NCI-H526 treated with DMSO at 0.1 percent for 48 hours (cell line): ENCODE measurements at regions not wholly inside any gene's neighbourhood (a gene's known extent, or its start where the extent isn't known, plus 50 kb on each side); places are given as distances from the start of the nearest gene placed in this dataset.

ENCODE experiments used
- DNase-seq: peaks from one replicate; lab custom pipeline; 2025; lab: John Stamatoyannopoulos, UW

DNA sequence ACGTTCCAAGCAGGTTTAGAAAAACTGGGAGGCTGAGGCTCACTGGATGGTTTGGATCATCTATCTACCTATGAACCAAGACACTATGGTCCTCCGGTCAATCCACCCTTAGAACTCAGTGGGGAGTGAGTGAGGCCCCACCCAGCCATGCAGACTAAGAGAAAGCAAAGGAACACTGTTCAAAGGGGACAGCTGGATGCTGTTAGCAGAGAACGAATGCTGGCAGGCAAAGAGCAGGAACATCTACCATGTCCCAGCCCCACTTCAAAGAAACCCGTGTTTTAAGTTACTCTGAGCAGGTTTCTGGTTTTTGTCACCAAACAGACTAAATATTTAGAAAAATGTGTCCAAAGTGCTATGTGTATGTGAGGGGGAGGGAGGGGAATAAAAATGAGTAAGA lies 183.4 kb upstream of the XYLT1 start:
- DNase-seq: no peak

DNA sequence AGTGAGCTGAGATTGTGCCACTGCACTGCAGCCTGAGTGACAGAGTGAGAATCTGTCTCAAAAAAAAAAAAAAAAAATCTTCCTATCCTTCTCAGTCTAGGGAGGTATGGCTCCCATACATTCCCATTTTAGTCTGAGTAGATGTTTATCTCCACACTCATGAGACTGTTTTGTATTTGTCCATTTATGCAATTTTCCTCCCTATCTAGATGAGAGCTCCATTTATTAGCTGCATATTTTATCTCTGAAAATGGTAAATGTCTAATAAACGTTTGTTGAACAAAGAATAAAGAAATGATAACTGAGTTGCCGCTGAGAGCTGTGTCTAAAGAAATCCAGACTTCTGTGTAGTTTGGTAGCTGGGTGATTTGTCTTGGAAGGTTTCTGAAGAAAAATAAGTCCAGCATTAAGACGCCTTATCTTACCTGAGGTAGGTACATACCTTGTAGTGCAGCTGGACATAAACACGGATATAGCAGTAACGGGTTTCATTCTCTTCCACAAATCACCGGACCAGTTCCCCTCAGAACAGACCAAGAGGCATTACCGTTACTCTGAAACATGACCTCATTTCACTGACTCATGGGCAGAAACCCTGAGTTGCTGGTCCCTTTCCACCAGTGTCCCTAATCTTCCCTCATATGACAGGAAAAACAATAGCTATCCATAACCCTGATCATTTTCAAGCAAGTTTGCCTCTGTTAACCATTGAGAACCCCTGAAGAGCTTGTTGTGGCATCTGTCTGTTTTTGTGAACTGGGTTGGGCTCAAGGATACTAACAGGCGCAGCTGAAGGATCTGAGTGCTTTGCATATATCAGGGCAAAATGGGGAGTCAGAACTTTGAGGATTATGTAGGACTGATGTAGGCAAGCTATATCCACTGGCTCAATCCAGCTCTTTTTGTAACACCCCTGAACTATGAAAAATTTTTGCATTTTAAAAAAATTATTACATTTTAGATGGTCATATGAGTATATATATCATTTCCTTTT lies 177.4 kb upstream of the XYLT1 start:
- no peak for DNase-seq

DNA sequence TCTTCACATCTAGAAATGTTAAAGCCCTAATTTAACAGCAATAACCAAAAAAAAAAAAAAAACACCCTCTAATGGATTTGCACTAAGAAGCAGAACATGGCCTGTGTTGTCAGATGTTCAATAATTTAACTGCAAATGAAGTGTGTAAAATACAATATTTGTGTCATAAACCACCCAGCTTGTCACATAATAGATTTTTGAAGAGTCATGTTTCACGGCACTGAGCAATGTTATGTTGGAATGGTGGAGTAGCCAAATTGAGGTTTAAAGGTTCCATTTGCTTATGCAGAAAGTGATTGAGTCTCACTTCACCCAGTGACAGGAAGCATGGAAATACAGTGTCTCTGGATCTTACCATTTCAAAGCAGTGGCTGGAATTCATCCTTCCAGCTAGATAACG lies 173.2 kb upstream of the XYLT1 start:
- no peak for DNase-seq

DNA sequence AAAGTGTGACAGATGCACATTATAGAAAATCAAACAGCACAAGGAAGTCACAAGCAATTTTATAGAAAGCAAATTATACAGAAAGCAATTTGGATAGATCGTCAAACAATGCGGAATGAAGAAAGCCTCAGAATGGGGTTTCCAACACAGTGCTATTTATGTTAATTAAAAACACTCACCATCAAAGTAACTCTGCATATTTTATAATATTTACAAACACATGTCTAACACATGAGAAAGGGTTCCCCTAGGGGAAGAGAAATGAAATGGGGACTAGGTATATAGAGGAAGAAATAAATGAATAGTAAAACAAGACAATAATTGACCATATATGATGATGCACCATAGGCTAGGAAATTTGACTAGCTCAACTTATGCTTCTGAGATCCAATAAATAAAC lies 171.2 kb upstream of the XYLT1 start:
- no peak for DNase-seq

DNA sequence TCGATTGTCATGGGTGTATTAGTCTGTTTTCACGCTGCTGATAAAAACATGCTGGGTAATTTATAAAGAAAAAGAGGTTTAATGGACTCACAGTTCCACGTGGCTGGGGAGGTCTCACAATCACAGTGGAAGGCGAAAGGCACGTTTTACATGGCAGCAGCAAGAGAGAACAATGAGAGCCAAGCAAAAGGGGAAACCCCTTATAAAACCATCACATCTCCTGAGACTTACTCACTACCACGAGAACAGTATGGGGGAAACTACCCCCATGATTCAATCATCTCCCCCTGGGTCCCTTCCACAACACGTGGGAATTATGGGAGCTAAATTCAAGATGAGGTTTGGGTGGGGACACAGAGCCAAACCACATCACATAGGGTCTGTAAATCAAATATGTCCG lies 167.4 kb upstream of the XYLT1 start:
- no peak for DNase-seq

DNA sequence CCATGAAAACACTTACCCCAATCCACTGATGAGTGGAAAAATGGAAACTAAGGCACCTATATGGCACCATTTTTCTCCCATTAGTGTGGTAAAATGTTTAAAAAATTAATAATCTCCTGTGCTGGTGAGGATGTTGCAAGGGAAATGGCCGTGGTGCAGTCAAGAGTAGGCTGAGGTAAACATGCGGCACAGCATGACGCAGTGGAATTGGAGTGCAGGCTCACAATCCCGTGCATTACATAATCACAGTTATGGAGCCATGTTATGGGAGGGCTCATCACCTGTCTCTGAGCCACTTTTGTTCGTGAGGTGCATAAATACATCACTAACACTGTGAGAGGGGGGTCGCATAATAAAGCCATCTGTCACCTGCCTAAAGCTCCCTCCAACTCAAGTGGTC lies 164.4 kb upstream of the XYLT1 start:
- no peak for DNase-seq

DNA sequence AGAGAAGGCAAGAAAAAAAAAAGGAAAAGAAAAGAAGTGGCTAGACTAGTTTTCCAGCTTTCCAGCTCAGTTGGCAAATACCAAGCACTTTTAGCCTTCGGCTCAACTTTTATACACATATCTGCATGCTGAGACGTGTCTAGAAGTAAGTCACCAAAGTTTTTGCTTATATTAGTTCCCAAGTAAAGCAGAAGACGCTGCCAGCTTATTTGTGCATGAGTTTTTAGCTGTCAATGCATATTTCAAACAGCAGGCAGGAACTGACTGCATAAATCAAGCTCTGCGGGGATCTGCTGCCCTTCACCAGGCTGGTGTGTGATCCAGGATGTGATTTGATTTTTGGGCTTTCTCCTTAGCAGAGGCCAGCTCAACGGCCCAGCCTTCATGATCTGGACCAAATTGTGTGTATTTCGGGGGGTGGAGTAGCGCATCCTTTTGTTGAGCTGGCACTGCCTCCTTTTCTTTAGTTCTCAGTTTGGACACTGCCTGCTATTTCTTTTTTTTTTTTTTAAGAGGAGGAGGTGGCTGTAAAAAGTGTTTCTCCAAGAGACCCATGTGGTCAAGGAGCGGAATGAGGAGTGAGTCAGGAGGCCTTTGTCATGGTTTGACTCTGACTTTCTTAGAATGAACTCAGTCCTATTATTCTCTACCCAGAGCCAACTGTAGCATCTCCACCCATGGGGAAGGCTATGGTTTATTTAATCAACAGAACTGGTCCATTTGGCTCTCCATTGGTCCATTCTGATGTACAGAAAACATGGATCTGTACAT lies 162.6 kb upstream of the XYLT1 start:
- no peak for DNase-seq

DNA sequence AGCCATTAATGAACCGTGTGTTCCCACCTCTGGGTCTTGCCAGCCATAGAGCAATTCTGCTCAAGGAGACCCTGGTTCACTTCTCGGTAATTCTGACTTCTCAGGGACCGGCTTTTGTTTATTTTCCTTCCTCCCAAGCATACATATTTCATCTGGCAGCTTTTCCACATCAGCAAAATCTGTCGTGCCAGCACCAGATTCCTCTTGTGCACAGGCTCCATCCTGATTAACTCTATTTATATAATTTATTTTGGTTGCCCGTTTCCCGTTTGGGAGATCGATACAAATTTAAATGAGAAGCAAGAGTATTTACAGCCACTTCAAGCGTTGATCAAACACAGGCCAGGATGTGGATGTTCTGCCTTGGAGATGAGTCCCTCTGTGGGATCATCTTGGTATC lies 161.9 kb upstream of the XYLT1 start:
- no peak for DNase-seq

DNA sequence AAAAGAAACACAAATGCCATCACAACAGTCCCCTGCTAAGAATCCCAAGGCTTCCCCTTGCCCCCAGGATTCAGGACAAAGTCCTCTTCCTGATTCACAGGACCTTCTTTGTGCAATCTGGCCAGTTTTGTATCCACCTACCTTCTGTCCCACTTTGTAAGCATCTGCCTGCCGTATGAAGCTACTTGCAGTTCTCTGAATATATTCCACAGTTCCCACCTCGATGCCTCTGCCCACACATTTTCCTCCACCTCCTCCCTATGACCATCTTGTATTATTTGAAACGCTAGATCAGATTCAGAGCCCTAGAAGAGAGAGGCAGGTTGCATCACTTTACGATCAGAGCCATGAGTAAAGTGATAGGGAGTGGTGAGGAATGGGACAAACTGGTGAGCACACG lies 159.2 kb upstream of the XYLT1 start:
- DNase-seq: no peak

DNA sequence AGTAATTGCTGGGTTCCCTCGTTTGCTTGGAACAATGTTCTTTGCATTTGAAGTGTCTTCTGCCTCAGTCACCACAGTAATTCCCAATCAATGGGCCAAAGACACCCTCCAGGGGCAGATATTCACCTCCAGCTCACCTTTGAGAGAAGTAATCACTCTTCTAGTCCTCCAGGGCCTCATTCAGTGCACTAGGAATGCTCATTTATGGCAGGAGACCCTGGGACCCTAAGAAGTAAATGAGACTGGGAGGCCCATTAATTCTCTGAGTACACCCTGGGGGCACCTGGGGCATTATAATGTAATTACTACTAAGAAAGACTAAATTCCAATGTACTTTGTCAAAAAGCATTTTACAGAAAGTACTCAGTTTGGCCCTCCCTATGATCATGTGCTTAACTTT lies 158.2 kb upstream of the XYLT1 start:
- no peak for DNase-seq

DNA sequence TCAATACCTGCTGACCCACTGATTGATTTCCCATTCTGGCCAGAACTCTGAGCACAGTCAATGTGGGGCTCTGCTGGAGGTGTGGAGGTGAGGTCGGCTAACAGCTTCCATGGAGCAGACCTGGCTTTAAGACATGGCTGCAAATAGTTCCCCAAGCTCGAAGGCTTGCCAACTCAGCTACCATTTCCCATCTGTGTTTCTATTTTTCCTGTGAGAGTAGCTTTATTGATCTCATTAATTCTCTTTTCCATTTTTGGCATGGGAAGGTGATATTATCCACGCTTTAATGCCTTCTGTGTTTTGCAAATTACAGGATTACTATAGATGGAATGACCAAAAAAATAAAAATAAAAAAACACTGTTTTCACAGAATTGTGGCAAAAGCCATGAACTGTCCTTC lies 151.6 kb upstream of the XYLT1 start:
- DNase-seq: no peak

DNA sequence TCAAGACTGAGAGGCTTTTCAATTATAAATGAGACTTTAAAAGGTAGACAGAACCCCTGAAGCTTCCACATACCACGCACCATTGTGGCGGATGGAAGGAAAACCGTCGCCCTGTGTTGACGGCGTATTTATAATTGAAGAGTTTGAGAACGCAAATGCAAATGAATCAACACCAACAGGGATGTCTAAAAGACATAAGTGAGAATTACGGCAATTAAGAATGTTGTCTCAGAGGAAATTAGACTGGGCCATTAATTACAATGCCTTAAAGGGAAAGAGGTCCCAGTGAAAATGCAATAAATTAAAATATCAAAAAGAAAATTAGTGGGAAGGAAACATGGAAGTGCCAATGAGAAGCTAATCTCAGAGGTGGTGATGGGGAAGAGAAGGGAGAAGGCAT lies 148.5 kb upstream of the XYLT1 start:
- no peak for DNase-seq

DNA sequence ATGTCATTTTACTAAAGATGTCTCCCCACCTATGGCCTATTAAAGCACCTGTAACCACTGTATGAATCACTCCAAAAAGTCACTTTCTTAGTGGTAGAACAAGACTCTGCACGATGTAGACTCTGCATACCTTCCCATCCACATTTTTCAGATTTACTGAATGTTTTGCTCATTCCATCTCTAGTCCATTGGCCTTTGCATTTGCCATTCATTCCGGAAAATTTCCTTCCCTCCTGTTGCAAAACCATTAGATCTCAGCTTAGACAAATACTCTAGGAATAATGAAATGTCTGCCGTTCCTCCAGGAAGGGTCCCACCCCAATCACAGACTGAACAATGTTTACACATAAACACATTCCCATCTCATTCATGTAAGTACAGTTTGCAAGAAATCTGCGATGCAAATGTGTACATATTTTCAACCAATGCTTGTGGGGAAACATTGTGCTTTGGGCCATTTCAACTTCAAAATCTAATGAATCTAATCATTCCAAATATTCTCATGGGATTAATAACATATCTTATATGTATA lies 146.3 kb upstream of the XYLT1 start:
- DNase-seq: no peak

DNA sequence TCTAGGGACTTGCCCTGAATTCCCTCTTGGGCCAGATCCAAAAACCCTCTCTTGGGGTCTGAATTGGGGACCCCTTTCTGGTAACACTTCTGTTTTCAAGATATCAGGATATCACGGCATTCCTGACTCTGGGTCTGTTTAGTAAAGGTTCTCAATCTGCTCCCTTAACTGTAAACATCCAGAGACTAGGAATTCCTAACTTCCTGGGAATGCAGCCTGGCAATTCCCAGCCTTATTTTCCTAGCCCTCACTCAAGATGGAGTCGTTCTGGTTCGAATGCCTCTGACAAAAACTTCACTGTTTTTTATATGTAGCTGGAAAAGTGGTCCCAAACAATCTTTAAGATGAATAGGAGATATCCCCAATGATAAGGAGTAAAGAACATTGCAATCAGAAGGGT lies 141.6 kb upstream of the XYLT1 start:
- DNase-seq: no peak

DNA sequence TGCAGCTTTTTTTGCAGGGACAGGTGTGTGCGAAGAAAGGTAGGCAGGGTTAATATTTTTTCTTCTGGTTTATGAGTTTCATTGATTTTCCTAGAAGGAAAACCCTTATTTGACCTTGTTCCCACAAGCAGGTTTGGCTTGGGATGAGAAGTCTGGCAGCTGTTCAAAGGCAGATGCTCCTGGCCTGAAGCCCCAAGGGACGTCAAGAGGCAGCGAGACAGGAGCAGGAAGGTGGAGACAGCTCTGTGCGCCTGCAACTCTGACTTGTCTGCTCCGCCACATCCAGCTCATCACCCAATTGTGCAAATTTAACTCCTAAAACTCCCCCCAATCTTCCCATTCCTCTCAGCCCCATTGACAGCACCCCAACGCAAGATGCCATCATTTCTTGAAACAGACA lies 136.8 kb upstream of the XYLT1 start:
- no peak for DNase-seq

DNA sequence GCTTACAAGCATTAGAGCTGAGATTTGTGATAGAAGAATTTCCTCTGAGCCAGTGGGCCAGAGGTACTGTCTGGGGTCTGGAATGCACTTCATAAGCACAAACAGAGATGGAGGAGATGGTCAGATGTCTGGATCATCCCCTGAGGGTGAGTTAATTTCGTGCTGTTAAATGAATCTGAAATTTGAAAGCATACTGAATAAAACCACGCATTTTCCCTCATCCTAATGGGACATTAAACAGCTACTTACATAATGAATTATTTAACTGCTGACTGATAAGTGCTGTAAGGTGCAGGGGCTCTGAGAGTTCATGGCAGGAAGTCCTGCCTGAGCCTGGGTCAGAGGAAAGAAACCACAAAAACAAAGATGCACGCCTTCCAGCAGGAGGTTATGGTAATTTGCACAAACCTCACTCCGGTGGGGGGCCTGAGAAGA lies 136.3 kb upstream of the XYLT1 start:
- DNase-seq: no peak

DNA sequence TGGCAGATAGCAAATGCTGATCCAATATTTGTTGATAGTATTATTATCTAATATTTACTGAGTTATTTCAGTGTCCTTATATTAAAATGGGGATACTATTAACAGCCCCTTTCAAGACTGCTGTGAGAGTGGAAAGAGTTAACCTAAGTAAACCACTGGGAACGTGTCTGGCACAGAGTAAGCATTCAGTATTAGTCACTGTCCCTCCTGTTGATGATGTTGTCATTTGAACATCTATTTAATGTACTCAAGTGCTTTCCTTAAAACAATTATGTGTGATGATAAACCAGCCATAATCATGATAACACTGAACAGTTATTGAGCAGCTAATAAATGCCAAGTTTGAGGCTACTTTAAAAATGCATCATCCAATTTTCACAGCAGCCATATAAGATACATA lies 135.7 kb upstream of the XYLT1 start:
- no peak for DNase-seq

DNA sequence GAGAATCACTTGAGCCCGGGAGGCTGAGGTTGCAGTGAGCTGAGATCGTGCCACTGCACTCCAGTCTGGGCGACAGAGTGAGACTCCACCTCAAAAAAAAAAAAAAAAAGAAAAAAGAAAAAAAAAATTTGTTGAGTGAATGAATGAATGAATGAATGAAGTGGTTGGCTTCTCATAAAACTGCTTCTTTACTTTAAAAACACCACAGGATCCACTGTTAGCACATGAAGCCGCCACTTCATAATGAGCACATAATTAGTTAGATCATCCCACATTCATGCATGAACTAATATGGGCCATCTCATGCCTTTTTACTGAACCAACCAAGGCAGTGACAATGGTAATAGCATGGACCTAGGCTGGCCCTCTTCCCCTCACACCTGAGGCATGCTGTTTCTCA lies 135.0 kb upstream of the XYLT1 start:
- no peak for DNase-seq

DNA sequence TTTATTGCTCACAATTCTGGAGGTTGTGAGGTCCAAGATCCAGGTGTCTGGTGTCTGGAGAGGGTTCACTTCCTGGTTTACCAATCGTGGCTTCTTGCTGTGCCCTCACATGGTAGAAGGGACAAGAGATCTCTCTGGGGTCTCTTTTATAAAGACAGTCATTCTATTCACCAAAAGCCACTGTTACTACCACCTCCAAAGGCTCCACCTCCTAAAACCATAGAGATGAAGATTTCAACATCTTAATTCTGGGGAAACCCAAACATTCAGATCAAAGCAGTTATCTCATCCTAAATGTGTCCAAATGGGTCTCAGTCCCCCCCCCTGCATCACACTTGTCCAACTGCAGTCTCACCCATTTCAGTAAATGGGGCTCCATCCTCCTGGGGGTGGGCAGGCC lies 132.9 kb upstream of the XYLT1 start:
- DNase-seq: no peak

DNA sequence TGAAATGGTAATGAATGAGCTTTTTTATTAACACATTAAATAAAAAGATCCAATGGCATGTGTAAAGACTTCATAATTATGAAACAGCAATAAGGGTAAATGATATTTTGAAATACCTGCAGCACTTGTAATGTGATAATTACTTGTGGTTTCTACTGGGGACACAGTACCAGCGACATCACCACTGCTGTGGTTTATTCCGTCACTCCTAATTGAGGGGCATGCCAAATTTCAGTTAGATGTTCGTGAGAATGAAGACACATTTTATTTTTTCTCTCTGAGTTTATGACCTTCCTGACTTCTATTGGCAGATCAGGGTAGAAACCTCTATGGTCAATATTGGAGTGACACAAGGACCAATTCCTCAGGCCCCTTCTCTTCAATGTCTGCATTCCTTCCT lies 131.9 kb upstream of the XYLT1 start:
- no peak for DNase-seq

DNA sequence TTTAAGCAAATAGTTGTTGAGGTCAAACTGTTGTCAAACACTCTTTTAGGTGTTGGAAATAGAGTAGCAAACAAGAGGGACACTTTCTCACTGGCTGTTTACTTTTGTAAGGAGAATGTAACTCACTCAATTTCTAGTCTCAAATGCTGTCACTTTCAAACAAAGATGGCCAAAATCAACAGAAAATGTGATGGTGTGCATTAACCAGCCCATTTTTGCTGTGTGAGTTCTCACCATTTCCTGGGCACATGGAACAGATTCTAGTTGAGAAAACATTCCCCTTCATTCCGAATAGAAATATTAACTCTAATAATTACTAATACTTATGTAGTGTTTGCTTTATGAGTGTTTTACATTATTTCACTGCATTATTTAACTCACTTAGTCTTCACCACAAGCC lies 128.2 kb upstream of the XYLT1 start:
- no peak for DNase-seq

DNA sequence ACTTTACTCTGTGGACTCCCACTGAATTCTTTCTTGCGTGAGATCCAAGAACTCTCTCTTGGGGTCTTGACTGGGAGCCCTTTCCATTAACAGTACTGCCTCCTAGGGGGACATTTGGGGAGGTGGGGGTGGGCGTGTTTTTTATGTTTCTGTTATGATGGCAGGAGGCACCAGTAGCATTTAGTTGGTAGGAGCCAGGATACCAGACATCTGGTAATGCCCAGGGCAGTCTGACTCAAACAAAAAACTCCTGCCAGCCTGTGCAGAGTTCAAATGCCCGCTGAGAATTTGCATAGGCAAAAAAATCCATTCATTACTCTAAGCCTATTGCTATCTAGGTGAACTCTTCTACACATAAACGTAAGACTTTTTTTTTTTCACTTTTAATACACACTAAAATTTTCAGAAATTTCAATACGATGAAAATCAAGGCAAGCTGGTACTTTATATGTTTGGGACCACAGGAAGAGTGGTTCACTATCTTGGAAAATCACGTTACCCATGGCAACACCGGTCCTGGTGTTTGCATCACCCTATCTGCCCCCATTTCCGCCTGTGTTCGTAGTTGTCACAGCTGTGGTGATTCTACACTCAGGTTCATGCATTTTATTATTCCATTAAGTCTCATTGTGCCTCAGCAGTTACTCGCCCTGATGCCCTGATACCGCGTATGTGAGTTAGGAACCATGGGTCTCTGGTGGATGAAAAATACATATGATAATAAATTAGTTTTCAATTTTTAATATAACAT lies 121.1 kb upstream of the XYLT1 start:
- DNase-seq: no peak
